ENCODE measurements at regions not wholly inside any gene's neighbourhood (a gene's known extent, or its start where the extent isn't known, plus 50 kb on each side); places are given as distances from the start of the nearest gene placed in this dataset.

GRCh38 chr12:87025976-87026375, 769.8 kb upstream of the MGAT4C start:
- Histone ChIP-seq H3K4me1 (ENCODE audit: control extremely low read depth in 1 of 4, control insufficient read depth in 4 of 4, insufficient read depth in 4 of 4, low read length in 3 of 4) (no peaks in the 10 kb centered on the region), H3K36me3 (ENCODE audit: control insufficient read depth in 4 of 4, insufficient read depth in 4 of 4, low read length in 3 of 4) (no peaks in the 10 kb centered on the region), H3K27ac (ENCODE audit: insufficient read depth in 1 of 2, low read depth in 1 of 2, low read length in 2 of 2, poor library complexity in 1 of 2, severe bottlenecking in 2 of 2) (no peak overlapping the region), H3K27me3 (replicated peaks in 2 of 5; ENCODE audit: control insufficient read depth in 4 of 5, insufficient read depth in 5 of 5, low read length in 4 of 5) (no peaks in the 10 kb centered on the region), H3K4me3 (ENCODE audit: control insufficient read depth in 1 of 7, extremely low read depth in 1 of 7, insufficient read depth in 4 of 7, low read depth in 2 of 7, low read length in 6 of 7) (no peak overlapping the region), H3K9me3 (ENCODE audit: control extremely low read depth in 1 of 5, control insufficient read depth in 4 of 5, insufficient read depth in 2 of 5, low read depth in 1 of 5, low read length in 4 of 5) (peaks cover 0 to 2% (median 0%) of the 10 kb centered on the region in 5 experiments)
- 87% methylated on average over 3 of the region's 5 CpGs for WGBS (ENCODE audit: insufficient coverage)
- POLR2A ChIA-PET = no interaction called here
- DNase-seq = no peak
- CTCF ChIA-PET = no interaction called here

- Histone ChIP-seq H3K4me3 (ENCODE audit: control insufficient read depth in 1 of 7, extremely low read depth in 1 of 7, insufficient read depth in 4 of 7, low read depth in 2 of 7, low read length in 6 of 7) (no peak overlapping the region), H3K4me1 (ENCODE audit: control extremely low read depth in 1 of 4, control insufficient read depth in 4 of 4, insufficient read depth in 4 of 4, low read length in 3 of 4) (no peaks in the 10 kb centered on the region), H3K27ac (ENCODE audit: insufficient read depth in 1 of 2, low read depth in 1 of 2, low read length in 2 of 2, poor library complexity in 1 of 2, severe bottlenecking in 2 of 2) (no peak overlapping the region), H3K27me3 (replicated peaks in 2 of 5; ENCODE audit: control insufficient read depth in 4 of 5, insufficient read depth in 5 of 5, low read length in 4 of 5) (no peaks in the 10 kb centered on the region), H3K36me3 (ENCODE audit: control insufficient read depth in 4 of 4, insufficient read depth in 4 of 4, low read length in 3 of 4) (no peaks in the 10 kb centered on the region), H3K9me3 (ENCODE audit: control extremely low read depth in 1 of 5, control insufficient read depth in 4 of 5, insufficient read depth in 2 of 5, low read depth in 1 of 5, low read length in 4 of 5) (peaks cover 0 to 2% (median 0%) of the 10 kb centered on the region in 5 experiments)
- DNase-seq = no peak
- POLR2A ChIA-PET = no interaction called here
- CTCF ChIA-PET = no interaction called here
- WGBS (ENCODE audit: insufficient coverage) = 93% methylated on average over 1 of the region's 2 CpGs
Measured at GRCh38 chr12:87021400-87021799, 765.2 kb upstream of the MGAT4C start.

- Histone ChIP-seq H3K4me3 (ENCODE audit: control insufficient read depth in 1 of 7, extremely low read depth in 1 of 7, insufficient read depth in 4 of 7, low read depth in 2 of 7, low read length in 6 of 7) (no peak overlapping the region), H3K4me1 (ENCODE audit: control extremely low read depth in 1 of 4, control insufficient read depth in 4 of 4, insufficient read depth in 4 of 4, low read length in 3 of 4) (no peaks in the 10 kb centered on the region), H3K27ac (ENCODE audit: insufficient read depth in 1 of 2, low read depth in 1 of 2, low read length in 2 of 2, poor library complexity in 1 of 2, severe bottlenecking in 2 of 2) (no peak overlapping the region), H3K36me3 (ENCODE audit: control insufficient read depth in 4 of 4, insufficient read depth in 4 of 4, low read length in 3 of 4) (no peaks in the 10 kb centered on the region), H3K9me3 (ENCODE audit: control extremely low read depth in 1 of 5, control insufficient read depth in 4 of 5, insufficient read depth in 2 of 5, low read depth in 1 of 5, low read length in 4 of 5) (peaks cover 0 to 2% (median 0%) of the 10 kb centered on the region in 5 experiments), H3K27me3 (replicated peaks in 2 of 5; ENCODE audit: control insufficient read depth in 4 of 5, insufficient read depth in 5 of 5, low read length in 4 of 5) (no peaks in the 10 kb centered on the region)
- CTCF ChIA-PET = no interaction called here
- DNase-seq = no peak
- 86% methylated on average over 1 of the region's 1 CpG for WGBS (ENCODE audit: insufficient coverage)
- POLR2A ChIA-PET = no interaction called here
Measured at GRCh38 chr12:87020071-87020470, 763.9 kb upstream of the MGAT4C start.

GRCh38 chr12:87015352-87015751, 759.2 kb upstream of the MGAT4C start:
- WGBS (ENCODE audit: insufficient coverage) = no CpG with 5 or more reads among the region's 3 CpGs
- no peaks in the 10 kb centered on the region for H3K4me1 ChIP-seq (ENCODE audit: control extremely low read depth in 1 of 4, control insufficient read depth in 4 of 4, insufficient read depth in 4 of 4, low read length in 3 of 4)
- POLR2A ChIA-PET = no interaction called here
- no peak overlapping the region for H3K27ac ChIP-seq (ENCODE audit: insufficient read depth in 1 of 2, low read depth in 1 of 2, low read length in 2 of 2, poor library complexity in 1 of 2, severe bottlenecking in 2 of 2)
- no peaks in the 10 kb centered on the region for H3K9me3 ChIP-seq (ENCODE audit: control extremely low read depth in 1 of 5, control insufficient read depth in 4 of 5, insufficient read depth in 2 of 5, low read depth in 1 of 5, low read length in 4 of 5)
- no peaks in the 10 kb centered on the region for H3K27me3 ChIP-seq (replicated peaks in 2 of 5; ENCODE audit: control insufficient read depth in 4 of 5, insufficient read depth in 5 of 5, low read length in 4 of 5)
- no peaks in the 10 kb centered on the region for H3K36me3 ChIP-seq (ENCODE audit: control insufficient read depth in 4 of 4, insufficient read depth in 4 of 4, low read length in 3 of 4)
- DNase-seq = no peak
- CTCF ChIA-PET = no interaction called here
- H3K4me3 ChIP-seq (ENCODE audit: control insufficient read depth in 1 of 7, extremely low read depth in 1 of 7, insufficient read depth in 4 of 7, low read depth in 2 of 7, low read length in 6 of 7) = no peak overlapping the region

- 100% methylated on average over 1 of the region's 1 CpG for WGBS (ENCODE audit: insufficient coverage)
- H3K4me1 ChIP-seq (ENCODE audit: control extremely low read depth in 1 of 4, control insufficient read depth in 4 of 4, insufficient read depth in 4 of 4, low read length in 3 of 4) = no peaks in the 10 kb centered on the region
- no peak overlapping the region for H3K27ac ChIP-seq (ENCODE audit: insufficient read depth in 1 of 2, low read depth in 1 of 2, low read length in 2 of 2, poor library complexity in 1 of 2, severe bottlenecking in 2 of 2)
- ChIA-PET CTCF (no interaction called here), POLR2A (no interaction called here)
- H3K4me3 ChIP-seq (ENCODE audit: control insufficient read depth in 1 of 7, extremely low read depth in 1 of 7, insufficient read depth in 4 of 7, low read depth in 2 of 7, low read length in 6 of 7) = no peak overlapping the region
- no peaks in the 10 kb centered on the region for H3K27me3 ChIP-seq (replicated peaks in 2 of 5; ENCODE audit: control insufficient read depth in 4 of 5, insufficient read depth in 5 of 5, low read length in 4 of 5)
- no peaks in the 10 kb centered on the region for H3K36me3 ChIP-seq (ENCODE audit: control insufficient read depth in 4 of 4, insufficient read depth in 4 of 4, low read length in 3 of 4)
- no peak for DNase-seq
- H3K9me3 ChIP-seq (ENCODE audit: control extremely low read depth in 1 of 5, control insufficient read depth in 4 of 5, insufficient read depth in 2 of 5, low read depth in 1 of 5, low read length in 4 of 5) = no peaks in the 10 kb centered on the region
Measured at GRCh38 chr12:87008785-87009384, 752.7 kb upstream of the MGAT4C start.

GRCh38 chr12:87001102-87001501, 744.9 kb upstream of the MGAT4C start:
- WGBS (ENCODE audit: insufficient coverage) = no CpG with 5 or more reads among the region's 1 CpG
- Histone ChIP-seq H3K9me3 (ENCODE audit: control extremely low read depth in 1 of 5, control insufficient read depth in 4 of 5, insufficient read depth in 2 of 5, low read depth in 1 of 5, low read length in 4 of 5) (peaks cover 0 to 1% (median 0%) of the 10 kb centered on the region in 5 experiments), H3K27me3 (replicated peaks in 2 of 5; ENCODE audit: control insufficient read depth in 4 of 5, insufficient read depth in 5 of 5, low read length in 4 of 5) (no peaks in the 10 kb centered on the region), H3K4me3 (ENCODE audit: control insufficient read depth in 1 of 7, extremely low read depth in 1 of 7, insufficient read depth in 4 of 7, low read depth in 2 of 7, low read length in 6 of 7) (no peak overlapping the region), H3K36me3 (ENCODE audit: control insufficient read depth in 4 of 4, insufficient read depth in 4 of 4, low read length in 3 of 4) (no peaks in the 10 kb centered on the region), H3K27ac (ENCODE audit: insufficient read depth in 1 of 2, low read depth in 1 of 2, low read length in 2 of 2, poor library complexity in 1 of 2, severe bottlenecking in 2 of 2) (no peak overlapping the region), H3K4me1 (ENCODE audit: control extremely low read depth in 1 of 4, control insufficient read depth in 4 of 4, insufficient read depth in 4 of 4, low read length in 3 of 4) (no peaks in the 10 kb centered on the region)
- ChIA-PET POLR2A (no interaction called here), CTCF (no interaction called here)
- no peak for DNase-seq

- Histone ChIP-seq H3K4me1 (ENCODE audit: control extremely low read depth in 1 of 4, control insufficient read depth in 4 of 4, insufficient read depth in 4 of 4, low read length in 3 of 4) (no peaks in the 10 kb centered on the region), H3K4me3 (ENCODE audit: control insufficient read depth in 1 of 7, extremely low read depth in 1 of 7, insufficient read depth in 4 of 7, low read depth in 2 of 7, low read length in 6 of 7) (no peak overlapping the region), H3K9me3 (ENCODE audit: control extremely low read depth in 1 of 5, control insufficient read depth in 4 of 5, insufficient read depth in 2 of 5, low read depth in 1 of 5, low read length in 4 of 5) (no peaks in the 10 kb centered on the region), H3K27ac (ENCODE audit: insufficient read depth in 1 of 2, low read depth in 1 of 2, low read length in 2 of 2, poor library complexity in 1 of 2, severe bottlenecking in 2 of 2) (no peak overlapping the region), H3K36me3 (ENCODE audit: control insufficient read depth in 4 of 4, insufficient read depth in 4 of 4, low read length in 3 of 4) (no peaks in the 10 kb centered on the region), H3K27me3 (replicated peaks in 2 of 5; ENCODE audit: control insufficient read depth in 4 of 5, insufficient read depth in 5 of 5, low read length in 4 of 5) (no peaks in the 10 kb centered on the region)
- 94% methylated on average over 2 of the region's 4 CpGs for WGBS (ENCODE audit: insufficient coverage)
- CTCF ChIA-PET = no interaction called here
- DNase-seq = no peak
- POLR2A ChIA-PET = no interaction called here
Measured at GRCh38 chr12:86985298-86985697, 729.1 kb upstream of the MGAT4C start.

Data from common myeloid progenitor, CD34-positive (primary cell).